ENCODE measurements at regions not wholly inside any gene's neighbourhood (a gene's known extent, or its start where the extent isn't known, plus 50 kb on each side); places are given as distances from the start of the nearest gene placed in this dataset.
A peak's percentile ranks its signal among the peaks of the same experiment; 100 is the strongest.
"Not testable (repeated sequence)": the region's sequence is repeated elsewhere in the genome, so short reads cannot be mapped to it uniquely, and the experiment has no call there.

- DNase-seq (ENCODE audit: low read depth): no peak
Measured at GRCh38 chr4:31016322-31017061, 296.3 kb downstream of the PCDH7 start.

GRCh38 chr4:31020363-31020762 is 300.2 kb downstream of the PCDH7 start:
- peak; percentile 60 for DNase-seq (ENCODE audit: low read depth)

- no peak for DNase-seq (ENCODE audit: low read depth)
Measured at GRCh38 chr4:31021008-31021407, 300.8 kb downstream of the PCDH7 start.

- DNase-seq (ENCODE audit: low read depth): no peak
Measured at GRCh38 chr4:31022702-31023101, 302.5 kb downstream of the PCDH7 start.

- no peak for DNase-seq (ENCODE audit: low read depth)
Measured at GRCh38 chr4:31023109-31023508, 302.9 kb downstream of the PCDH7 start.

- no peak for DNase-seq (ENCODE audit: low read depth)
Measured at GRCh38 chr4:31023742-31024141, 303.6 kb downstream of the PCDH7 start.

- not testable (repeated sequence) for DNase-seq (ENCODE audit: low read depth)
Measured at GRCh38 chr4:31024781-31025180, 304.6 kb downstream of the PCDH7 start.

- no peak for DNase-seq (ENCODE audit: low read depth)
Measured at GRCh38 chr4:31026256-31026655, 306.1 kb downstream of the PCDH7 start.

GRCh38 chr4:31034550-31034949 is 314.4 kb downstream of the PCDH7 start:
- DNase-seq (ENCODE audit: low read depth): no peak

- DNase-seq (ENCODE audit: low read depth): no peak
Measured at GRCh38 chr4:31035761-31036160, 315.6 kb downstream of the PCDH7 start.

GRCh38 chr4:31037703-31038102 is 317.5 kb downstream of the PCDH7 start:
- no peak for DNase-seq (ENCODE audit: low read depth)

- no peak for DNase-seq (ENCODE audit: low read depth)
Measured at GRCh38 chr4:31039382-31039781, 319.2 kb downstream of the PCDH7 start.

- no peak for DNase-seq (ENCODE audit: low read depth)
Measured at GRCh38 chr4:31040106-31040505, 319.9 kb downstream of the PCDH7 start.

- DNase-seq (ENCODE audit: low read depth): no peak
Measured at GRCh38 chr4:31041385-31041784, 321.2 kb downstream of the PCDH7 start.

- DNase-seq (ENCODE audit: low read depth): peak; percentile 88
Measured at GRCh38 chr4:31041853-31042252, 321.7 kb downstream of the PCDH7 start.

- peak; percentile 47 for DNase-seq (ENCODE audit: low read depth)
Measured at GRCh38 chr4:31043382-31044062, 323.4 kb downstream of the PCDH7 start.

GRCh38 chr4:31045151-31045550 is 325.0 kb downstream of the PCDH7 start:
- DNase-seq (ENCODE audit: low read depth): no peak

- DNase-seq (ENCODE audit: low read depth): peak; percentile 46
Measured at GRCh38 chr4:31045724-31046318, 325.7 kb downstream of the PCDH7 start.

GRCh38 chr4:31051151-31051550 is 331.0 kb downstream of the PCDH7 start:
- peak; percentile 40 for DNase-seq (ENCODE audit: low read depth)

- DNase-seq (ENCODE audit: low read depth): peak; percentile 38
Measured at GRCh38 chr4:31051565-31051964, 331.4 kb downstream of the PCDH7 start.

GRCh38 chr4:31052519-31052918 is 332.4 kb downstream of the PCDH7 start:
- no peak for DNase-seq (ENCODE audit: low read depth)

- no peak for DNase-seq (ENCODE audit: low read depth)
Measured at GRCh38 chr4:31053451-31053850, 333.3 kb downstream of the PCDH7 start.

- no peak for DNase-seq (ENCODE audit: low read depth)
Measured at GRCh38 chr4:31054295-31054694, 334.1 kb downstream of the PCDH7 start.
